ENCODE measurements at regions not wholly inside any gene's neighbourhood (a gene's known extent, or its start where the extent isn't known, plus 50 kb on each side); places are given as distances from the start of the nearest gene placed in this dataset.

DNA sequence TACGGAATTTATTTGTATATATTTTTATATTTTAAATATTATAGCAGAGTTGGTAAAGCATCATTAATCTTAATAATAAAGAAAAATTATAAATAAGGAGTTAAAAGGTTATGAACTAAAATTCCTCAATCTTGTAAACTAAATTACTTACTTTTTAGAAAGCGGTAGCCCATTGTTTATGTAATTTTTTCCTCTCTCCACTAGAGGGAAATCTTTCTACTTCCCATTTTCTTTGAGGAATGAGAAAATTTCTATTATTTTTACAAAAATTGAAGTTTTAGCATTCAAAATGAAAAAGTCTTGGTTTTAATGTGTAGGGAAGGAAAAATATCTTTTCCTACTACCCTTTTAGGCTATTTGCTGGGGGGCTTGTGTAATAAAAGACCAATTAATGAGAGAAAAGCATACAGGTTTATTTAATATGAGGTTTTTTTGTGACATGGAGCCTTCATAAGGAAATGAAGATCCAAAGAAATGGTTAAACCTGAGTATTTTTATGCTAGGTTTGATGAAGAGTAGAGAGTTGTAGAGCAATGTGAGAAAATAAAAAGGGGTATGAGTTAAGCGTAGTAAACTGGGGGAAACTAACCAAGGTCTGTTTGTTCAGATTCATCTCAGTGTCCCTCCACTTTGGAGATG lies 68.7 kb upstream of the ADAD1 start:
- WGBS, 4 donors: 86 to 90% (median 89%) methylated on average over 3 of the region's 3 CpGs
- no peak overlapping the region for H3K27ac ChIP-seq
- no peaks in the 10 kb centered on the region for H3K27me3 ChIP-seq
- TF ChIP-seq CTCF (IDR thresholded peaks at IDR 0.05): peak; percentile 10 to 57 (median 38)
- no peak for TF ChIP-seq POLR2A (IDR thresholded peaks at IDR 0.05)
- ATAC-seq (no peak), DNase-seq (no peak)
- no peak overlapping the region for H3K4me3 ChIP-seq
- intact Hi-C loops (cut with DNase I): no loop called here
- H3K36me3 ChIP-seq: peaks cover 0 to 97% (median 75%) of the 10 kb centered on the region in 9 donors
- H3K4me1 ChIP-seq: peaks cover 0 to 8% (median 0%) of the 10 kb centered on the region in 12 donors
- H3K9me3 ChIP-seq: no peaks in the 10 kb centered on the region

- intact Hi-C loops (cut with DNase I): no loop called here
- whole genome bisulfite sequencing, 4 donors: 89 to 97% (median 94%) methylated on average over 1 of the region's 1 CpG
Observed at GRCh38 chr4:122313006-122313646, 65.7 kb upstream of the ADAD1 start.

DNA sequence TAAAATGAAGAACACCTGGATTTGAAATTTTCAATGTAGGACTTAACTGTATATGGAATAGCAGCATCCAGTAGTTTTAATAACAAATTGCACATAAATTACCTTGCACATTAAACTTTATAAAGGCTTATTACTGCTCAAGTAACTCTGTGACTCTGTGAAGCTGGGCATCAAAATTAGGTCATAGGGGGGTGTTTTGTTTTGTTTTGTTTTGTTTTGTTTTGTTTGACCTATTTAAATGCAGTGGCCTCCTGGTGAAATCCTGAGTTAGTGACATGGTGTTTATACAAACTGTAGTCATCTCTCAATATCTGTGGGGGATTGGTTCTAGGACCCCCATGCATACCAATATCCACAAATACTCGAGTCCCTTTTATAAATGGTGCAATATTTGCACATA lies 51.9 kb upstream of the ADAD1 start:
- no peak for ATAC-seq
- no peak overlapping the region for H3K27ac ChIP-seq
- no peak for TF ChIP-seq CTCF (IDR thresholded peaks at IDR 0.05)
- no peak for TF ChIP-seq POLR2A (IDR thresholded peaks at IDR 0.05)
- H3K36me3 ChIP-seq: peaks cover 0 to 99% (median 88%) of the 10 kb centered on the region in 9 donors
- intact Hi-C loops (cut with DNase I): no loop called here
- WGBS, 4 donors: 95 to 98% (median 96%) methylated on average over 1 of the region's 1 CpG
- no peak overlapping the region for H3K4me3 ChIP-seq
- no peaks in the 10 kb centered on the region for H3K9me3 ChIP-seq
- H3K27me3 ChIP-seq: no peaks in the 10 kb centered on the region
- peaks cover 0 to 9% (median 0%) of the 10 kb centered on the region in 12 donors for H3K4me1 ChIP-seq
- DNase-seq: no peak

More at GRCh38 chr4:122313006-122313646, 65.7 kb upstream of the ADAD1 start:
- ATAC-seq (no peak), DNase-seq (no peak)
- Histone ChIP-seq H3K4me1 (peaks cover 0 to 8% (median 0%) of the 10 kb centered on the region in 12 donors), H3K4me3 (no peak overlapping the region), H3K27me3 (no peaks in the 10 kb centered on the region), H3K36me3 (peaks cover 4 to 97% (median 80%) of the 10 kb centered on the region in 9 donors), H3K9me3 (no peaks in the 10 kb centered on the region), H3K27ac (no peak overlapping the region)
- TF ChIP-seq POLR2A (IDR thresholded peaks at IDR 0.05) (no peak), CTCF (IDR thresholded peaks at IDR 0.05) (no peak)

GRCh38 chr4:122328893-122329292 lies 49.9 kb upstream of the ADAD1 start:
- peaks cover 0 to 91% (median 80%) of the 10 kb centered on the region in 9 donors for H3K36me3 ChIP-seq
- no peaks in the 10 kb centered on the region for H3K4me1 ChIP-seq
- DNase-seq (no peak), ATAC-seq (no peak)
- H3K27me3 ChIP-seq: no peaks in the 10 kb centered on the region
- no peak overlapping the region for H3K27ac ChIP-seq
- 96 to 100% (median 99%) methylated on average over 1 of the region's 1 CpG for WGBS, 4 donors
- intact Hi-C loops (cut with DNase I): no loop called here
- H3K4me3 ChIP-seq: no peak overlapping the region
- no peaks in the 10 kb centered on the region for H3K9me3 ChIP-seq
- TF ChIP-seq POLR2A (IDR thresholded peaks at IDR 0.05): no peak
- no peak for TF ChIP-seq CTCF (IDR thresholded peaks at IDR 0.05)

Measured in heart left ventricle (tissue), 16 donors.